H9 (cell line): ENCODE measurements at regions not wholly inside any gene's neighbourhood (a gene's known extent, or its start where the extent isn't known, plus 50 kb on each side); places are given as distances from the start of the nearest gene placed in this dataset.

Source experiments
- DNase-seq: peaks from one replicate; pipeline ENCODE4 v3.0.0-alpha.2; 2017
- H2AFZ ChIP-seq: one replicate; pipeline ENCODE4 v1.6.1; 2013; ENCODE audit warnings: mild to moderate bottlenecking, low read length, control low read depth, moderate library complexity
- H2AK5ac ChIP-seq: 2 replicates; pipeline ENCODE4 v1.6.1; 2013; ENCODE audit warnings: low read length, control low read depth, mixed read lengths; ENCODE audit not compliant: insufficient read length
- H2BK120ac ChIP-seq: one replicate; pipeline ENCODE4 v1.6.1; 2013; ENCODE audit warnings: low read depth, mild to moderate bottlenecking, low read length, control low read depth, inconsistent platforms; ENCODE audit not compliant: poor library complexity, severe bottlenecking
- H2BK12ac ChIP-seq: 2 replicates; pipeline ENCODE4 v1.6.1; 2013; ENCODE audit warnings: low read length, control low read depth, mixed read lengths, low read depth; ENCODE audit not compliant: insufficient read length
- H2BK15ac ChIP-seq: 2 replicates; pipeline ENCODE4 v1.6.1; 2013; ENCODE audit warnings: low read depth, low read length, control low read depth
- H2BK20ac ChIP-seq: one replicate; pipeline ENCODE4 v1.6.1; 2013; ENCODE audit warnings: low read depth, mild to moderate bottlenecking, low read length, control low read depth, inconsistent platforms; ENCODE audit not compliant: poor library complexity, severe bottlenecking
- H2BK5ac ChIP-seq: 2 replicates; pipeline ENCODE4 v1.6.1; 2013; ENCODE audit warnings: low read length, control low read depth, mixed read lengths; ENCODE audit not compliant: insufficient read length
- H3K14ac ChIP-seq: 2 replicates; pipeline ENCODE4 v1.6.1; 2013; ENCODE audit warnings: low read length, control low read depth; ENCODE audit not compliant: insufficient read depth
- H3K18ac ChIP-seq: 2 replicates; pipeline ENCODE4 v1.6.1; 2013; ENCODE audit warnings: low read depth, mild to moderate bottlenecking, mixed read lengths, low read length, control low read depth; ENCODE audit not compliant: insufficient read length
- H3K23ac ChIP-seq: 2 replicates; pipeline ENCODE4 v1.6.1; 2013; ENCODE audit warnings: low read length, control low read depth, mixed read lengths, low read depth; ENCODE audit not compliant: insufficient read length
- H3K23me2 ChIP-seq: 2 replicates; pipeline ENCODE4 v1.6.1; 2013; ENCODE audit warnings: low read depth, mild to moderate bottlenecking, mixed read lengths, low read length, control low read depth; ENCODE audit not compliant: insufficient read length, poor library complexity, severe bottlenecking
- H3K27ac ChIP-seq: 2 replicates; pipeline ENCODE4 v1.5.1; 2013; ENCODE audit warnings: low read length, control low read depth, mixed read lengths, low read depth; ENCODE audit not compliant: insufficient read length
- H3K27me3 ChIP-seq: 2 replicates; pipeline ENCODE4 v1.6.1; 2013; ENCODE audit warnings: low read length, control low read depth, inconsistent platforms; ENCODE audit not compliant: insufficient read depth
- H3K4ac ChIP-seq: 2 replicates; pipeline ENCODE4 v1.6.1; 2013; ENCODE audit warnings: low read depth, mild to moderate bottlenecking, control low read depth, inconsistent platforms, low read length, moderate library complexity
- H3K4me1 ChIP-seq: 2 replicates; pipeline ENCODE4 v1.6.1; 2013; ENCODE audit warnings: low read length, control low read depth, inconsistent platforms; ENCODE audit not compliant: insufficient read depth
- H3K4me2 ChIP-seq: 2 replicates; pipeline ENCODE4 v1.6.1; 2013; ENCODE audit warnings: low read length, control low read depth, mixed read lengths; ENCODE audit not compliant: insufficient read length, insufficient read depth
- H3K56ac ChIP-seq: 2 replicates; pipeline ENCODE4 v1.6.1; 2013; ENCODE audit warnings: low read depth, mild to moderate bottlenecking, mixed read lengths, low read length, control low read depth; ENCODE audit not compliant: insufficient read length
- H3K79me1 ChIP-seq: 2 replicates; pipeline ENCODE4 v1.6.1; 2013; ENCODE audit warnings: low read depth, mild to moderate bottlenecking, moderate library complexity, low read length, control low read depth, inconsistent platforms; ENCODE audit not compliant: insufficient read depth, poor library complexity, severe bottlenecking
- H3K79me2 ChIP-seq: 2 replicates; pipeline ENCODE4 v1.6.1; 2013; ENCODE audit warnings: low read length, control low read depth, inconsistent platforms; ENCODE audit not compliant: insufficient read depth
- H3K9ac ChIP-seq: 2 replicates; pipeline ENCODE4 v1.6.1; 2013; ENCODE audit warnings: low read length, control low read depth, mixed read lengths; ENCODE audit not compliant: insufficient read length; ENCODE audit errors: extremely low read depth
- H3K9me3 ChIP-seq: one replicate; pipeline ENCODE4 v1.6.1; 2013; ENCODE audit warnings: low read depth, low read length, inconsistent platforms; ENCODE audit not compliant: control insufficient read depth
- H3T11ph ChIP-seq: one replicate; pipeline ENCODE4 v1.6.1; 2013; ENCODE audit warnings: mild to moderate bottlenecking, low read length, control low read depth, inconsistent platforms
- H4K20me1 ChIP-seq: one replicate; pipeline ENCODE4 v1.6.1; 2013; ENCODE audit not compliant: control insufficient read depth, insufficient read length, insufficient read depth
- H4K5ac ChIP-seq: 2 replicates; pipeline ENCODE4 v1.6.1; 2013; ENCODE audit warnings: low read depth, mild to moderate bottlenecking, mixed read lengths, low read length, control low read depth; ENCODE audit not compliant: insufficient read length
- H4K8ac ChIP-seq: replicated peaks from 2 replicates; pipeline ENCODE4 v1.6.1; 2013; ENCODE audit warnings: low read length, control low read depth, mixed read lengths, low read depth; ENCODE audit not compliant: insufficient read length
- H4K91ac ChIP-seq: 2 replicates; pipeline ENCODE4 v1.6.1; 2013; ENCODE audit warnings: low read depth, mild to moderate bottlenecking, moderate library complexity, mixed read lengths, low read length, control low read depth; ENCODE audit not compliant: insufficient read length
- H3K27ac Mint-ChIP-seq, 3 experiments: 2 replicates in 2 of 3; 3 replicates in 1 of 3; pipeline ENCODE4 v1.8.0; 2020 to 2021; ENCODE audit warnings: mixed read lengths in 3 of 3, mild to moderate bottlenecking in 1 of 3, moderate library complexity in 1 of 3
- H3K27me3 Mint-ChIP-seq: 2 replicates; pipeline ENCODE4 v1.8.0; 2021; ENCODE audit warnings: low read depth, mild to moderate bottlenecking, moderate library complexity, mixed read lengths
- H3K36me3 Mint-ChIP-seq, 3 experiments: 2 replicates in 2 of 3; 3 replicates in 1 of 3; pipeline ENCODE4 v1.8.0; 2020 to 2021; ENCODE audit warnings: low read depth in 3 of 3, mixed read lengths in 3 of 3; ENCODE audit not compliant: insufficient read depth in 1 of 3
- H3K4me1 Mint-ChIP-seq, 2 experiments: 2 replicates each; pipeline ENCODE4 v1.8.0; 2020; ENCODE audit warnings: mixed read lengths in 2 of 2
- H3K4me3 Mint-ChIP-seq, 2 experiments: 2 replicates in 1 of 2; 3 replicates in 1 of 2; pipeline ENCODE4 v1.8.0; 2020 to 2021; ENCODE audit warnings: mild to moderate bottlenecking in 2 of 2, mixed read lengths in 2 of 2, moderate library complexity in 1 of 2
- H3K9me3 Mint-ChIP-seq, 2 experiments: 2 replicates in 1 of 2; 3 replicates in 1 of 2; pipeline ENCODE4 v1.8.0; 2020; ENCODE audit warnings: mild to moderate bottlenecking in 2 of 2, mixed read lengths in 2 of 2, moderate library complexity in 1 of 2
- CTCF ChIP-seq: fragments of 200-600 bp; sonication (generic); conservative IDR thresholded peaks from 3 replicates; pipeline ENCODE4 v1.8.0; 2021; ENCODE audit warnings: antibody characterized with exemption, mild to moderate bottlenecking
- WGBS: extraction: QIAGEN DNeasy Blood & Tissue Kit; methylation state at CpG from one replicate; pipeline ENCODE4 v1.1.7; 2013; ENCODE audit warnings: missing lambda C conversion rate, low lambda C conversion rate, mixed read lengths; ENCODE audit not compliant: insufficient read length; ENCODE audit errors: extremely low coverage; 5-methylcytosine and 5-hydroxymethylcytosine counted together

DNA sequence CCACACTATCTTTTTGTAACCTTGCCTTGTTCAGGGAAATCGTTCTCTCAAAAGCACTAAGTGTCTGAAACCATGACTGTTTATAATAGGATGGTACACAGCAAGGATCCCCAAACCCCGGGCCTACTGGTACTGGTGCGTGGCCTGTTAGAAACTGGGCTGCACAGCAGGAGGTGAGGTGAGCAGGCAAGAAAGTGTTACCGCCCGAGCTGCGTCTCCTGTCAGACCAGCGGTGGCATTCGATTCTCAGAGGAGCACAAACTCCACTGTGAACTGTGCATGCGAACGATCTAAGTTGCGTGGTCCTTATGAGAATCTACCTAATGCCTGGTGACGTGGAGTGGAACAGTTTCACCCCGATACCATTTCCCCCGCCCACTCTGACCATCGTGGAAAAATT is 81.8 kb upstream of the KCNJ3 start:
- Histone ChIP-seq H3K27me3 (no peaks in the 10 kb centered on the region), H2AK5ac (no peak overlapping the region), H3K23ac (no peak overlapping the region), H3K79me2 (no peaks in the 10 kb centered on the region), H4K91ac (no peak overlapping the region), H3K9me3 (no peaks in the 10 kb centered on the region), H2AFZ (no peak overlapping the region), H3K14ac (no peak overlapping the region; the same call in 1 of the 2 replicates), H2BK5ac (no peak overlapping the region), H4K8ac (no peak overlapping the region), H3K4me1 (no peaks in the 10 kb centered on the region), H2BK15ac (no peak overlapping the region), H2BK20ac (no peak overlapping the region), H4K5ac (no peak overlapping the region), H4K20me1 (no peaks in the 10 kb centered on the region), H3T11ph (no peak overlapping the region), H3K18ac (no peak overlapping the region), H3K79me1 (no peaks in the 10 kb centered on the region), H3K4me2 (no peak overlapping the region), H3K4ac (no peak overlapping the region), H3K56ac (no peak overlapping the region), H3K9ac (no peak overlapping the region), H3K27ac (no peak overlapping the region), H2BK12ac (no peak overlapping the region), H3K23me2 (no peaks in the 10 kb centered on the region), H2BK120ac (no peak overlapping the region)
- no peak for DNase-seq
- no peaks in the 10 kb centered on the region for H3K36me3 Mint-ChIP-seq
- no peaks in the 10 kb centered on the region for H3K27me3 Mint-ChIP-seq
- H3K4me3 Mint-ChIP-seq = no peak overlapping the region
- no peaks in the 10 kb centered on the region for H3K9me3 Mint-ChIP-seq
- TF ChIP-seq CTCF = no peak
- no CpG with 5 or more reads among the region's 15 CpGs for WGBS
- H3K27ac Mint-ChIP-seq = peak overlapping the region in 1 of 3 experiments; percentile 25; a peak in 1 of 7 replicates
- peaks cover 8 to 13% of the 10 kb centered on the region in 2 experiments for H3K4me1 Mint-ChIP-seq
